Skeletal muscle satellite cell (primary cell): ENCODE measurements at regions not wholly inside any gene's neighbourhood (a gene's known extent, or its start where the extent isn't known, plus 50 kb on each side); places are given as distances from the start of the nearest gene placed in this dataset.
A peak's percentile ranks its signal among the peaks of the same experiment; 100 is the strongest.

Source experiments
- H3K27me3 ChIP-seq: 2 replicates; pipeline ENCODE4 v1.7.0; 2013; ENCODE audit warnings: low read length; ENCODE audit not compliant: control insufficient read depth, insufficient read depth
- H3K36me3 ChIP-seq: 2 replicates; pipeline ENCODE4 v1.7.0; 2013; ENCODE audit warnings: mild to moderate bottlenecking, control low read depth, low read length; ENCODE audit not compliant: insufficient read depth
- H3K4me1 ChIP-seq: 2 replicates; pipeline ENCODE4 v1.7.0; 2013; ENCODE audit warnings: low read length; ENCODE audit not compliant: control insufficient read depth, insufficient read depth
- H3K4me2 ChIP-seq: 2 replicates; pipeline ENCODE4 v1.7.0; 2013; ENCODE audit warnings: mild to moderate bottlenecking, low read length
- H3K4me3 ChIP-seq: 2 replicates; pipeline ENCODE4 v1.7.0; 2013; ENCODE audit warnings: low read length
- H3K9ac ChIP-seq: 2 replicates; pipeline ENCODE4 v1.7.0; 2013; ENCODE audit warnings: mild to moderate bottlenecking, low read depth, low read length, moderate library complexity
- H3K9me3 ChIP-seq: replicated peaks from 2 replicates; pipeline ENCODE4 v1.7.0; 2013; ENCODE audit warnings: mild to moderate bottlenecking, control low read depth, low read length

GRCh38 chr5:61675015-61675692 is 343.1 kb downstream of the ZSWIM6 start:
- Histone ChIP-seq H3K27me3 (peaks cover 18% of the 10 kb centered on the region), H3K9ac (no peak overlapping the region), H3K9me3 (no peaks in the 10 kb centered on the region), H3K4me1 (peaks cover 9% of the 10 kb centered on the region), H3K36me3 (no peaks in the 10 kb centered on the region), H3K4me3 (no peak overlapping the region), H3K4me2 (no peak overlapping the region)

GRCh38 chr5:61677220-61677619 is 345.2 kb downstream of the ZSWIM6 start:
- Histone ChIP-seq H3K27me3 (peaks cover 29% of the 10 kb centered on the region), H3K9me3 (no peaks in the 10 kb centered on the region)

GRCh38 chr5:61678966-61679365 is 346.9 kb downstream of the ZSWIM6 start:
- no peak overlapping the region for H3K4me2 ChIP-seq
- H3K9me3 ChIP-seq, result no peaks in the 10 kb centered on the region
- no peak overlapping the region for H3K4me3 ChIP-seq
- H3K36me3 ChIP-seq, result no peaks in the 10 kb centered on the region
- peaks cover 29% of the 10 kb centered on the region for H3K27me3 ChIP-seq
- no peak overlapping the region for H3K9ac ChIP-seq
- H3K4me1 ChIP-seq, result no peaks in the 10 kb centered on the region

More at GRCh38 chr5:61677220-61677619, 345.2 kb downstream of the ZSWIM6 start:
- Histone ChIP-seq H3K4me3 (no peak overlapping the region), H3K9ac (no peak overlapping the region), H3K4me2 (no peak overlapping the region), H3K36me3 (no peaks in the 10 kb centered on the region), H3K4me1 (peaks cover 9% of the 10 kb centered on the region)

GRCh38 chr5:61679562-61679961 is 347.5 kb downstream of the ZSWIM6 start:
- Histone ChIP-seq H3K27me3 (peaks cover 28% of the 10 kb centered on the region), H3K36me3 (no peaks in the 10 kb centered on the region), H3K4me3 (no peak overlapping the region), H3K4me2 (no peak overlapping the region), H3K4me1 (no peaks in the 10 kb centered on the region), H3K9me3 (no peaks in the 10 kb centered on the region), H3K9ac (no peak overlapping the region)

DNA sequence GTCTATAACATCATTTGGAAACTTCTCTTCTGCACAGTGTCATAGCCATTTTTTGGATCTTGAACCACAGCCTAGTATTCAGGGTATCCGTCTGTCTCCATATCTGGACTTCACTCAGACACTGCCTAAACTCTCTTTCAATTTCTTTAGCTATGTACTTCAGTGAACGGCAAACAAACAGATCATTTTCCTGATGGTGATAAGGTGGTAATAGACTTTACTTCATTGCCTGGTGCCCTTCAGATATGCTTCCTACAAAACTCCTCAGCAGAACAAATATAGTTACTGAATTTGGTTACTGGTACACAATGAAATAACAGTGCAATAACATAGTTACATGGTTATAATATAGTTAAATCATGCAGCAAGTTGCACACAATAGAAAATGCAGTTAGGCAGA is 348.2 kb downstream of the ZSWIM6 start:
- Histone ChIP-seq H3K4me1 (no peaks in the 10 kb centered on the region), H3K4me2 (no peak overlapping the region), H3K27me3 (peaks cover 23% of the 10 kb centered on the region), H3K9me3 (no peaks in the 10 kb centered on the region), H3K4me3 (no peak overlapping the region), H3K36me3 (no peaks in the 10 kb centered on the region), H3K9ac (no peak overlapping the region)

DNA sequence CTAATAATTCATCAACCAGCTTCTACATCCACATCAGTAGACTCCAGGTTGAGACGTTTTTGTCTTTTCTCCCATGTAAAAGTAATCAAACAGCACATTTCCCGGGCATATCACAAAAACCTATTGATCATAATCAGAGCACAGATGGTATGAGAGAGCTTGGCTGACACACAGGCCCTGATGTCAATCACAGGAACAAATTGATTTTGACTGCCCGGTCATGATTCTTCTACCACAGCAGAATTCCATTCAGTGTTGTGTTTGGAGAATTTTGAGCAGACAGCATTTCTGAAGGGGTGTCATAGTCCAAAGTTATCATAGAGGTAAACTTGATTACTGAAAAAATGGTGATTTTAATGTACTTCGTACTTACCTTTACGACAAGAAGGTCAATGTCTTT is 351.1 kb downstream of the ZSWIM6 start:
- peaks cover 4% of the 10 kb centered on the region for H3K4me1 ChIP-seq
- no peak overlapping the region for H3K4me2 ChIP-seq
- H3K4me3 ChIP-seq, result no peak overlapping the region
- peaks cover 14% of the 10 kb centered on the region for H3K27me3 ChIP-seq
- H3K9ac ChIP-seq, result no peak overlapping the region
- no peaks in the 10 kb centered on the region for H3K36me3 ChIP-seq
- H3K9me3 ChIP-seq, result no peaks in the 10 kb centered on the region

- H3K27me3 ChIP-seq, result peaks cover 13% of the 10 kb centered on the region
- H3K4me2 ChIP-seq, result no peak overlapping the region
- H3K4me3 ChIP-seq, result no peak overlapping the region
- no peaks in the 10 kb centered on the region for H3K9me3 ChIP-seq
- H3K36me3 ChIP-seq, result no peaks in the 10 kb centered on the region
- H3K4me1 ChIP-seq, result peaks cover 4% of the 10 kb centered on the region
- H3K9ac ChIP-seq, result no peak overlapping the region
Observed at GRCh38 chr5:61683926-61684325, 351.9 kb downstream of the ZSWIM6 start.

DNA sequence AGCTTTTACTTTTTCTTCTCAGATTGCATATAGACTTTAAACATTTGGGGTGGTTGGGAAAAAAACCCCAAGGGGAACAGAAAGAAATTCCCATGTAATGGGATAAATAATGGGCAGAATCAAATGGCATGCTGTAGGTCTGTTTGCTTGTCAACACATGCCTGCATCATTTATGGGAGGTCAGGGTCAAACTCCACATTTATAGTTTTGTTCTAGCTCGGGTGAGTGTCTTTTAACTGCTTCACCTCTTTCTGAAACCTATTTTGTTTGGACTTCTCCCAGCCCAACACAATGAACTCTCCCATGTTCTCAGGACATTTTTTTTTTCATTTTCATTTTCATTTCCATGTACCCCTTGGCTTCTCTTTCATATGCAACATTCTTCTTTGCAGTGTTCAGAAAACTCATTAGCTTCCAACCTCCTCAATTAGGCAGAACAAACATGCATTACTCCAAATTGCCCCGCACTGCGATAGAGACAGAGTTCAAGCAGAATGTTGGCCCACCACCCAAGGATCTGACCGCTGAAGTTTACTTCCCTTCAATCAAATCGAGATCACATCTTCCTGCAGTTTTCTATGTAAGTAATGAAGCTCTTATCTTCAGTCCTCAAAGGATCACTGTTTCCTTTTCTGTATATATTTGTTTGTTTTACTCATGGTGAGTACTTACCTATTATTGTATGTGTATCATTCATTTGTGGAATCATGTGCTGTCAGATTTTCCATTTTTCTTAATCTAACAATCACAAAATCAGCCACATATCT is 354.6 kb downstream of the ZSWIM6 start:
- no peak overlapping the region for H3K4me3 ChIP-seq
- H3K4me1 ChIP-seq, result peaks cover 4% of the 10 kb centered on the region
- H3K4me2 ChIP-seq, result no peak overlapping the region
- no peaks in the 10 kb centered on the region for H3K36me3 ChIP-seq
- no peaks in the 10 kb centered on the region for H3K9me3 ChIP-seq
- H3K9ac ChIP-seq, result peak overlapping the region; percentile 21
- H3K27me3 ChIP-seq, result peaks cover 6% of the 10 kb centered on the region

- no peaks in the 10 kb centered on the region for H3K36me3 ChIP-seq
- H3K4me3 ChIP-seq, result no peak overlapping the region
- peaks cover 4% of the 10 kb centered on the region for H3K4me1 ChIP-seq
- H3K9ac ChIP-seq, result no peak overlapping the region
- no peaks in the 10 kb centered on the region for H3K9me3 ChIP-seq
- H3K4me2 ChIP-seq, result no peak overlapping the region
- H3K27me3 ChIP-seq, result peaks cover 6% of the 10 kb centered on the region
Observed at GRCh38 chr5:61687371-61687770, 355.3 kb downstream of the ZSWIM6 start.

- peaks cover 6% of the 10 kb centered on the region for H3K27me3 ChIP-seq
- peaks cover 4% of the 10 kb centered on the region for H3K4me1 ChIP-seq
- H3K9ac ChIP-seq, result no peak overlapping the region
- H3K4me3 ChIP-seq, result no peak overlapping the region
- no peak overlapping the region for H3K4me2 ChIP-seq
- no peaks in the 10 kb centered on the region for H3K9me3 ChIP-seq
- no peaks in the 10 kb centered on the region for H3K36me3 ChIP-seq
Observed at GRCh38 chr5:61689153-61689846, 357.2 kb downstream of the ZSWIM6 start.

- Histone ChIP-seq H3K4me2 (no peak overlapping the region), H3K4me3 (no peak overlapping the region), H3K9me3 (no peaks in the 10 kb centered on the region), H3K36me3 (no peaks in the 10 kb centered on the region), H3K27me3 (peaks cover 11% of the 10 kb centered on the region), H3K4me1 (no peaks in the 10 kb centered on the region), H3K9ac (no peak overlapping the region)
Observed at GRCh38 chr5:61697809-61698558, 365.9 kb downstream of the ZSWIM6 start.
